Renal cortical epithelial cell (primary cell): ENCODE measurements at regions not wholly inside any gene's neighbourhood (a gene's known extent, or its start where the extent isn't known, plus 50 kb on each side); places are given as distances from the start of the nearest gene placed in this dataset.
A peak's percentile ranks its signal among the peaks of the same experiment; 100 is the strongest.

Experiments used
- DNase-seq: peaks from one replicate; pipeline ENCODE4 v3.0.0-alpha.2; 2011; ENCODE audit warnings: low read depth

- DNase-seq, result no peak
Measured at GRCh38 chr9:75615284-75615683, 275.2 kb upstream of the PCSK5 start.

- DNase-seq, result no peak
Measured at GRCh38 chr9:75616052-75616451, 274.4 kb upstream of the PCSK5 start.

GRCh38 chr9:75616841-75617566, 273.5 kb upstream of the PCSK5 start:
- DNase-seq, result no peak

- DNase-seq, result no peak
Measured at GRCh38 chr9:75623462-75623861, 267.0 kb upstream of the PCSK5 start.

GRCh38 chr9:75624998-75625397, 265.5 kb upstream of the PCSK5 start:
- DNase-seq, result no peak

- DNase-seq, result no peak
Measured at GRCh38 chr9:75626860-75627259, 263.6 kb upstream of the PCSK5 start.

- no peak for DNase-seq
Measured at GRCh38 chr9:75628952-75629351, 261.5 kb upstream of the PCSK5 start.

- no peak for DNase-seq
Measured at GRCh38 chr9:75633451-75634057, 256.9 kb upstream of the PCSK5 start.

GRCh38 chr9:75636427-75637045, 253.9 kb upstream of the PCSK5 start:
- no peak for DNase-seq

- no peak for DNase-seq
Measured at GRCh38 chr9:75639971-75640610, 250.4 kb upstream of the PCSK5 start.

GRCh38 chr9:75642522-75642921, 248.0 kb upstream of the PCSK5 start:
- DNase-seq, result no peak

GRCh38 chr9:75644649-75645048, 245.8 kb upstream of the PCSK5 start:
- DNase-seq, result no peak

- DNase-seq, result no peak
Measured at GRCh38 chr9:75648034-75648433, 242.4 kb upstream of the PCSK5 start.

GRCh38 chr9:75649060-75649459, 241.4 kb upstream of the PCSK5 start:
- DNase-seq, result no peak

- no peak for DNase-seq
Measured at GRCh38 chr9:75651709-75652108, 238.8 kb upstream of the PCSK5 start.

GRCh38 chr9:75653335-75653734, 237.1 kb upstream of the PCSK5 start:
- DNase-seq, result no peak

- no peak for DNase-seq
Measured at GRCh38 chr9:75653750-75654149, 236.7 kb upstream of the PCSK5 start.

GRCh38 chr9:75657015-75657414, 233.5 kb upstream of the PCSK5 start:
- no peak for DNase-seq

- DNase-seq, result peak; percentile 42
Measured at GRCh38 chr9:75658301-75658905, 232.1 kb upstream of the PCSK5 start.

- no peak for DNase-seq
Measured at GRCh38 chr9:75664597-75664996, 225.9 kb upstream of the PCSK5 start.

GRCh38 chr9:75666856-75667554, 223.5 kb upstream of the PCSK5 start:
- DNase-seq, result no peak

GRCh38 chr9:75669721-75670120, 220.8 kb upstream of the PCSK5 start:
- no peak for DNase-seq
